MCF 10A (cell line): ENCODE measurements at regions not wholly inside any gene's neighbourhood (a gene's known extent, or its start where the extent isn't known, plus 50 kb on each side); places are given as distances from the start of the nearest gene placed in this dataset.

Experiments
- BruUV-seq: library from RNA; stranded (reverse); fragments of 400-500 nt; replicated peaks from 2 replicates; lab custom pipeline; 2021; lab: Mats Ljungman, UMichigan
- CTCF ChIA-PET: fragments of 300-600 bp; sonication (Branson Sonifier 250); formaldehyde crosslinking; extraction: SDS; loops from one replicate; lab custom pipeline; 2021; ENCODE audit warnings: antibody characterized with exemption, inconsistent platforms; lab: Yijun Ruan, JAX
- POLR2A ChIA-PET: fragments of 300-600, 350-650 bp; sonication (Branson Sonifier 250); formaldehyde crosslinking; extraction: SDS; loops from one replicate; lab custom pipeline; 2020; ENCODE audit warnings: antibody characterized with exemption, inconsistent platforms; lab: Yijun Ruan, JAX
- DNase-seq: peaks from one replicate; pipeline ENCODE4 v3.0.0-alpha.2; 2018; ENCODE audit not compliant: unreplicated experiment
- H3K27ac Mint-ChIP-seq: one replicate; pipeline ENCODE4 v1.8.0; 2022; ENCODE audit warnings: mild to moderate bottlenecking, low read depth, mixed read lengths; ENCODE audit not compliant: unreplicated experiment
- H3K27me3 Mint-ChIP-seq: one replicate; pipeline ENCODE4 v1.8.0; 2022; ENCODE audit warnings: mixed read lengths; ENCODE audit not compliant: insufficient read depth, unreplicated experiment
- H3K36me3 Mint-ChIP-seq: one replicate; pipeline ENCODE4 v1.8.0; 2022; ENCODE audit warnings: mild to moderate bottlenecking, moderate library complexity, mixed read lengths; ENCODE audit not compliant: insufficient read depth, unreplicated experiment
- H3K4me1 Mint-ChIP-seq: one replicate; pipeline ENCODE4 v1.8.0; 2022; ENCODE audit warnings: mixed read lengths; ENCODE audit not compliant: insufficient read depth, unreplicated experiment
- H3K4me3 Mint-ChIP-seq: one replicate; pipeline ENCODE4 v1.8.0; 2022; ENCODE audit warnings: mild to moderate bottlenecking, moderate library complexity, mixed read lengths; ENCODE audit not compliant: unreplicated experiment
- H3K9me3 Mint-ChIP-seq: one replicate; pipeline ENCODE4 v1.8.0; 2022; ENCODE audit warnings: mixed read lengths; ENCODE audit not compliant: unreplicated experiment
- CTCF ChIP-seq: fragments of 200-600 bp; IDR thresholded peaks from one replicate; pipeline ENCODE4 v1.8.0; 2022; ENCODE audit warnings: antibody characterized with exemption, mild to moderate bottlenecking; ENCODE audit not compliant: unreplicated experiment
- intact Hi-C: fragments of 100-400 bp; cut with micrococcal nuclease; formaldehyde crosslinking; loops from 2 replicates; pipeline ENCODE4 v1.14.1; 2022

DNA sequence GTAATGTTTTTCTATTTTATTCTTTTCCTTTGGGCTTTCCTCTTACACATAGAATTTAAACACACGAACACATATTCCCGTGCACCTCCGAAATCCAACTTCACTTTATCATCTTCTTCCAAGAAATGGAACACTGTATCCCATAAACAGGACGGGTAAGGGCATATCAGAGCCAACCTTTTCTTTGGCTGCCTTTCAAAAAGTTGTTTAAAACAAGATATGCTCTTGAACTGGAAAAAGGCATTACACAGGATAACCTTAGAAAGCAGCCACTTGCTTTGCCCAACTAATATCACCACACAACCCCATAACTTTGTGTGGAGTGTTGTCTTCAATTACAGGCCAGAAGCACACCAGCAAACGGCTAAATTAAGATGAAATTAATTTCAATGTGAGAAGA, 65.3 kb upstream of the CDKN3 start:
- no peak for DNase-seq
- TF ChIP-seq CTCF: no peak
- Mint-ChIP-seq H3K4me3 (no peak overlapping the region), H3K36me3 (no peaks in the 10 kb centered on the region), H3K9me3 (no peaks in the 10 kb centered on the region), H3K27ac (no peak overlapping the region), H3K27me3 (no peaks in the 10 kb centered on the region), H3K4me1 (peaks cover 12% of the 10 kb centered on the region)
- ChIA-PET POLR2A (interaction anchor here (1.0 to 1.2 kb wide), 2 partner anchors 239 to 378 kb away, joined by 3 to 4 read pairs; no protein-coding TSS in a partner anchor), CTCF (interaction anchor here (0.6 to 1.0 kb wide), 2 partner anchors 220 to 654 kb away, joined by 3 read pairs; no protein-coding TSS in a partner anchor)
- no TSS peak for BruUV-seq
- intact Hi-C loops: no loop called here

GRCh38 chr14:54332490-54332889, 64.3 kb upstream of the CDKN3 start:
- no TSS peak for BruUV-seq
- H3K36me3 Mint-ChIP-seq: no peaks in the 10 kb centered on the region
- H3K4me1 Mint-ChIP-seq: peaks cover 12% of the 10 kb centered on the region
- H3K27ac Mint-ChIP-seq: no peak overlapping the region
- ChIA-PET CTCF (interaction anchor here (0.6 to 1.5 kb wide), 3 partner anchors 154 to 793 kb away, joined by 3 read pairs; no protein-coding TSS in a partner anchor), POLR2A (interaction anchor here (1.2 kb wide), 1 partner anchor 379 kb away, joined by 4 read pairs; no protein-coding TSS in a partner anchor)
- TF ChIP-seq CTCF: no peak
- no peaks in the 10 kb centered on the region for H3K27me3 Mint-ChIP-seq
- intact Hi-C loops: no loop called here
- no peaks in the 10 kb centered on the region for H3K9me3 Mint-ChIP-seq
- no peak overlapping the region for H3K4me3 Mint-ChIP-seq
- no peak for DNase-seq

- no TSS peak for BruUV-seq
- no peak for DNase-seq
- ChIA-PET POLR2A (no interaction called here), CTCF (interaction anchor here (0.7 to 1.5 kb wide), 2 partner anchors 155 to 792 kb away, joined by 3 read pairs; no protein-coding TSS in a partner anchor)
- TF ChIP-seq CTCF: no peak
- Mint-ChIP-seq H3K27me3 (no peaks in the 10 kb centered on the region), H3K4me3 (no peak overlapping the region), H3K27ac (no peak overlapping the region), H3K4me1 (peaks cover 12% of the 10 kb centered on the region), H3K36me3 (no peaks in the 10 kb centered on the region), H3K9me3 (no peaks in the 10 kb centered on the region)
- intact Hi-C loops: no loop called here
These were observed 63.3 kb upstream of the CDKN3 start for GRCh38 chr14:54333511-54333910.

DNA sequence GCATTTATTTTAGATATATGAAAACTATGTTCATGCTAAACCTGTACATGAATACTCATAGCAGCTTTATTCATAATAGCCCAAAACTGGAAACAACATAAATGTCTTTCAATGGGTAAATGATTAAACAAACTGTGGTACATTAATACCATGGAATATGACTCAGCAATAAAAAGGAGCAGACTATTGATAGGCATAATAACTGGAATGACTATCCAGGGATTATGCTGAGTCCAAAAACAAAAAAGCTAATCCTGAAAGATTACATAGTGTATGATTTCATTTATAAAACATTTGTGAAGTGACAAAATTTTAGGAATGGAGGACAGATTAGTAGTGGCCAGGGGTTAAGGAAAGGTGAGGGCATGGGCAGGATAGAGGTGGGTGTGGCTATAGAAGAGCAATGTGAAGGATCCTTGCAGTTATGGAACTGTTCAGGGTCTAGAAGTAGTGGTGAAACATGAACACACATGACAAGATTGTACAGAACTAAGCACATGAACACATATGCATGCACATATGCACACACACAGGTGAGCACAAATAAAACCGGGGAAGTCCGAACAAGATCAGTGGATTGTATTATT, 61.1 kb upstream of the CDKN3 start:
- Mint-ChIP-seq H3K36me3 (no peaks in the 10 kb centered on the region), H3K9me3 (no peaks in the 10 kb centered on the region), H3K4me1 (peaks cover 6% of the 10 kb centered on the region), H3K4me3 (no peak overlapping the region), H3K27me3 (no peaks in the 10 kb centered on the region), H3K27ac (no peak overlapping the region)
- CTCF ChIA-PET: interaction anchor here (0.7 kb wide), 1 partner anchor 9 kb away, joined by 3 read pairs; no protein-coding TSS in a partner anchor
- TF ChIP-seq CTCF: no peak
- intact Hi-C loops: no loop called here
- POLR2A ChIA-PET: no interaction called here
- BruUV-seq: no TSS peak
- no peak for DNase-seq
